ENCODE measurements at regions not wholly inside any gene's neighbourhood (a gene's known extent, or its start where the extent isn't known, plus 50 kb on each side); places are given as distances from the start of the nearest gene placed in this dataset.

- Histone ChIP-seq H3K9me3 (ENCODE audit: insufficient read depth, low read depth) (no peaks in the 10 kb centered on the region), H3K9me2 (ENCODE audit: insufficient read depth) (no peaks in the 10 kb centered on the region), H3K4me3 (no peak overlapping the region), H3K36me3 (ENCODE audit: low read depth) (no peaks in the 10 kb centered on the region), H3K4me1 (replicated peaks; ENCODE audit: insufficient read depth) (no peaks in the 10 kb centered on the region), H2AFZ (no peak overlapping the region), H3F3A (ENCODE audit: insufficient read depth, low read depth) (no peaks in the 10 kb centered on the region), H3K27me3 (ENCODE audit: insufficient read depth, low read depth) (no peaks in the 10 kb centered on the region), H3K4me2 (no peak overlapping the region), H4K20me1 (ENCODE audit: insufficient read depth) (no peaks in the 10 kb centered on the region), H3K79me2 (ENCODE audit: low read depth) (no peaks in the 10 kb centered on the region), H3K27ac (no peak overlapping the region)
- no peak for TF ChIP-seq EZH2 (IDR thresholded peaks at IDR 0.05; ENCODE audit: low read depth)
- TF ChIP-seq CTCF (conservative IDR thresholded peaks at IDR 0.05): no peak
- POLR2A ChIA-PET (ENCODE audit: unreplicated experiment): no interaction called here
- intact Hi-C loops (cut with micrococcal nuclease; ENCODE audit: unreplicated experiment): no loop called here
- no TSS peak for BruUV-seq (replicated peaks)
- CTCF ChIA-PET: no interaction called here
- no peak for DNase-seq
These were observed 344.5 kb upstream of the TNP1 start for GRCh38 chr2:217204358-217204757.

GRCh38 chr2:217203086-217203485 lies 343.2 kb upstream of the TNP1 start:
- no peaks in the 10 kb centered on the region for H3F3A ChIP-seq (ENCODE audit: insufficient read depth, low read depth)
- H3K4me3 ChIP-seq: no peak overlapping the region
- no peak overlapping the region for H3K4me2 ChIP-seq
- CTCF ChIA-PET: no interaction called here
- no peaks in the 10 kb centered on the region for H3K27me3 ChIP-seq (ENCODE audit: insufficient read depth, low read depth)
- no peaks in the 10 kb centered on the region for H3K4me1 ChIP-seq (replicated peaks; ENCODE audit: insufficient read depth)
- H3K79me2 ChIP-seq (ENCODE audit: low read depth): no peaks in the 10 kb centered on the region
- H2AFZ ChIP-seq: no peak overlapping the region
- DNase-seq: no peak
- no peaks in the 10 kb centered on the region for H3K9me3 ChIP-seq (ENCODE audit: insufficient read depth, low read depth)
- TF ChIP-seq EZH2 (IDR thresholded peaks at IDR 0.05; ENCODE audit: low read depth) (no peak), CTCF (conservative IDR thresholded peaks at IDR 0.05) (no peak)
- no peak overlapping the region for H3K27ac ChIP-seq
- no peaks in the 10 kb centered on the region for H4K20me1 ChIP-seq (ENCODE audit: insufficient read depth)
- POLR2A ChIA-PET (ENCODE audit: unreplicated experiment): no interaction called here
- intact Hi-C loops (cut with micrococcal nuclease; ENCODE audit: unreplicated experiment): no loop called here
- no TSS peak for BruUV-seq (replicated peaks)
- no peaks in the 10 kb centered on the region for H3K36me3 ChIP-seq (ENCODE audit: low read depth)
- H3K9me2 ChIP-seq (ENCODE audit: insufficient read depth): no peaks in the 10 kb centered on the region

- POLR2A ChIA-PET (ENCODE audit: unreplicated experiment): no interaction called here
- H3K4me3 ChIP-seq: no peak overlapping the region
- CTCF ChIA-PET: no interaction called here
- no peaks in the 10 kb centered on the region for H3K27me3 ChIP-seq (ENCODE audit: insufficient read depth, low read depth)
- H3K36me3 ChIP-seq (ENCODE audit: low read depth): no peaks in the 10 kb centered on the region
- H2AFZ ChIP-seq: no peak overlapping the region
- H4K20me1 ChIP-seq (ENCODE audit: insufficient read depth): no peaks in the 10 kb centered on the region
- no TSS peak for BruUV-seq (replicated peaks)
- no peaks in the 10 kb centered on the region for H3K9me2 ChIP-seq (ENCODE audit: insufficient read depth)
- H3F3A ChIP-seq (ENCODE audit: insufficient read depth, low read depth): no peaks in the 10 kb centered on the region
- intact Hi-C loops (cut with micrococcal nuclease; ENCODE audit: unreplicated experiment): no loop called here
- H3K4me2 ChIP-seq: no peak overlapping the region
- DNase-seq: no peak
- no peaks in the 10 kb centered on the region for H3K79me2 ChIP-seq (ENCODE audit: low read depth)
- no peak overlapping the region for H3K27ac ChIP-seq
- no peaks in the 10 kb centered on the region for H3K9me3 ChIP-seq (ENCODE audit: insufficient read depth, low read depth)
- no peaks in the 10 kb centered on the region for H3K4me1 ChIP-seq (replicated peaks; ENCODE audit: insufficient read depth)
- no peak for TF ChIP-seq EZH2 (IDR thresholded peaks at IDR 0.05; ENCODE audit: low read depth)
- TF ChIP-seq CTCF (conservative IDR thresholded peaks at IDR 0.05): no peak
These were observed 339.4 kb upstream of the TNP1 start for GRCh38 chr2:217199255-217199630.

Measured in PC-9 (cell line).